H1 (cell line): ENCODE measurements at regions not wholly inside any gene's neighbourhood (a gene's known extent, or its start where the extent isn't known, plus 50 kb on each side); places are given as distances from the start of the nearest gene placed in this dataset.

Source experiments
- CBX5 ChIP-seq: fragments of 300-800, 300-1000 bp; sonication (generic); IDR thresholded peaks from 2 replicates; pipeline ENCODE4 v1.7.1; 2016; ENCODE audit warnings: antibody characterized with exemption, low read length, low read depth
- CHD2 ChIP-seq: IDR thresholded peaks from 2 replicates; pipeline ENCODE4 v1.6.1; 2012; ENCODE audit warnings: low read length, improper control_type of control experiment
- HDAC6 ChIP-seq: IDR thresholded peaks from one replicate; pipeline ENCODE4 v1.7.1; 2012; ENCODE audit warnings: low read depth, mild to moderate bottlenecking, inconsistent platforms, low read length, moderate library complexity
- KDM1A ChIP-seq: fragments of 200-600, 300-600 bp; sonication (generic); IDR thresholded peaks from 2 replicates; pipeline ENCODE4 v1.7.1; 2016; ENCODE audit warnings: mild to moderate bottlenecking, low read length, borderline replicate concordance
- RAD21 ChIP-seq, 2 experiments: IDR thresholded peaks in 1 of 2; conservative IDR thresholded peaks in 1 of 2; 2 replicates each; pipeline ENCODE4 v1.6.1; 2011; ENCODE audit warnings: low read depth in 2 of 2, low read length in 2 of 2, improper control_type of control experiment in 1 of 2, inconsistent platforms in 1 of 2, mild to moderate bottlenecking in 1 of 2, moderate library complexity in 1 of 2
- SIN3A ChIP-seq, 2 experiments: IDR thresholded peaks in 1 of 2; conservative IDR thresholded peaks in 1 of 2; 2 replicates each; pipeline ENCODE4 v1.6.1; 2011 to 2012; ENCODE audit warnings: low read length in 2 of 2, improper control_type of control experiment in 1 of 2, low read depth in 1 of 2, mild to moderate bottlenecking in 1 of 2
- SIRT6 ChIP-seq: IDR thresholded peaks from one replicate; pipeline ENCODE4 v1.7.1; 2012; ENCODE audit warnings: low read length, inconsistent platforms
- TCF12 ChIP-seq: IDR thresholded peaks from 2 replicates; pipeline ENCODE4 v1.6.1; 2011; ENCODE audit warnings: low read depth, mild to moderate bottlenecking, low read length
- TF ChIP-seq, protein P1 (sequence below): fragments of 300-600 bp; sonication (generic); IDR thresholded peaks from 2 replicates; pipeline ENCODE4 v1.7.1; 2012; ENCODE audit warnings: low read length, moderate library complexity, mild to moderate bottlenecking, inconsistent platforms; ENCODE audit not compliant: insufficient replicate concordance

DNA sequence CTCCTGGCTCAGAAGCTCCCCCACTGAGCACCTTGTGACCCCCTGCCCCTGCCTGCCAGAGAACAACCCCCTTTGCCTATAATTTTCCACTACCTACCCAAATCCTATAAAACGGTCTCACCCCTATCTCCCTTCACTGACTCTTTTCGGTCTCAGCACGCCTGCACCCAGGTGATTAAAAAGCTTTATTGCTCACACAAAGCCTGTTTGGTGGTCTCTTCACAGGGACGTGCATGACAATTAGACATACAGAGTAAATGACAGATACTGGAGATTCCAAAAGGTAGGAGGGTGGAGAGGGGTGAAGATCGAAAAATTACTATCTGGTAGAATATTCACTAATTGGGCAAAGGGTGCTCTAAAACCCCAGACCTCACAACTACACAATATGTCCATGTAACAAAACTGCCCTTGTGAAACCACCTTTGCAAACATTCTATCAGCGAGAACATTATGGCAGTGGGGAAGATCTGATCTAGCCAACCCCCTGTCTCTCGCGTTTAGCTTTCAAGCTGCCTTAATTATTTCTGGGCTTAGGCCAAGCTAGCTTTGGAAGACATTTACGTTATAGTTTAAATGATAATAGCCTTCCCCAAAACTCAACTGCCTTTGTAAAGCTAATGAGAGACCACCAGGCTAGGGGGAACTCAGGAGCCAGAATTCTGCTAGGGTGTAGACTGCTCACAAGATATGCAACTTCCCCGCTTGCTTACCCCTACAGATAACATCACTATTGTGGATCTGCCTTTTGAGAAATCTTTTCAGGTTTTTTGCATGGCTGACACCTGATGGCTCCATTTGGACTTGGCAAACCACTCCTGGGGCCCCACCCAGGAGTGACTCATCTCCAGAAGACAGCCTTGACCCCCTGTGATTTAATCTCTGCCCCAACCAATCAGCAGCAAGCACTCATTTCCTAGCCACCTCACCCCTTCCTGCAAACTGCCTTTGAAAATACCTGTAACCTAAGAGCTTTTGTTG lies 1534.0 kb upstream of the SPRY2 start (continued):
- TF ChIP-seq, protein P1, sequence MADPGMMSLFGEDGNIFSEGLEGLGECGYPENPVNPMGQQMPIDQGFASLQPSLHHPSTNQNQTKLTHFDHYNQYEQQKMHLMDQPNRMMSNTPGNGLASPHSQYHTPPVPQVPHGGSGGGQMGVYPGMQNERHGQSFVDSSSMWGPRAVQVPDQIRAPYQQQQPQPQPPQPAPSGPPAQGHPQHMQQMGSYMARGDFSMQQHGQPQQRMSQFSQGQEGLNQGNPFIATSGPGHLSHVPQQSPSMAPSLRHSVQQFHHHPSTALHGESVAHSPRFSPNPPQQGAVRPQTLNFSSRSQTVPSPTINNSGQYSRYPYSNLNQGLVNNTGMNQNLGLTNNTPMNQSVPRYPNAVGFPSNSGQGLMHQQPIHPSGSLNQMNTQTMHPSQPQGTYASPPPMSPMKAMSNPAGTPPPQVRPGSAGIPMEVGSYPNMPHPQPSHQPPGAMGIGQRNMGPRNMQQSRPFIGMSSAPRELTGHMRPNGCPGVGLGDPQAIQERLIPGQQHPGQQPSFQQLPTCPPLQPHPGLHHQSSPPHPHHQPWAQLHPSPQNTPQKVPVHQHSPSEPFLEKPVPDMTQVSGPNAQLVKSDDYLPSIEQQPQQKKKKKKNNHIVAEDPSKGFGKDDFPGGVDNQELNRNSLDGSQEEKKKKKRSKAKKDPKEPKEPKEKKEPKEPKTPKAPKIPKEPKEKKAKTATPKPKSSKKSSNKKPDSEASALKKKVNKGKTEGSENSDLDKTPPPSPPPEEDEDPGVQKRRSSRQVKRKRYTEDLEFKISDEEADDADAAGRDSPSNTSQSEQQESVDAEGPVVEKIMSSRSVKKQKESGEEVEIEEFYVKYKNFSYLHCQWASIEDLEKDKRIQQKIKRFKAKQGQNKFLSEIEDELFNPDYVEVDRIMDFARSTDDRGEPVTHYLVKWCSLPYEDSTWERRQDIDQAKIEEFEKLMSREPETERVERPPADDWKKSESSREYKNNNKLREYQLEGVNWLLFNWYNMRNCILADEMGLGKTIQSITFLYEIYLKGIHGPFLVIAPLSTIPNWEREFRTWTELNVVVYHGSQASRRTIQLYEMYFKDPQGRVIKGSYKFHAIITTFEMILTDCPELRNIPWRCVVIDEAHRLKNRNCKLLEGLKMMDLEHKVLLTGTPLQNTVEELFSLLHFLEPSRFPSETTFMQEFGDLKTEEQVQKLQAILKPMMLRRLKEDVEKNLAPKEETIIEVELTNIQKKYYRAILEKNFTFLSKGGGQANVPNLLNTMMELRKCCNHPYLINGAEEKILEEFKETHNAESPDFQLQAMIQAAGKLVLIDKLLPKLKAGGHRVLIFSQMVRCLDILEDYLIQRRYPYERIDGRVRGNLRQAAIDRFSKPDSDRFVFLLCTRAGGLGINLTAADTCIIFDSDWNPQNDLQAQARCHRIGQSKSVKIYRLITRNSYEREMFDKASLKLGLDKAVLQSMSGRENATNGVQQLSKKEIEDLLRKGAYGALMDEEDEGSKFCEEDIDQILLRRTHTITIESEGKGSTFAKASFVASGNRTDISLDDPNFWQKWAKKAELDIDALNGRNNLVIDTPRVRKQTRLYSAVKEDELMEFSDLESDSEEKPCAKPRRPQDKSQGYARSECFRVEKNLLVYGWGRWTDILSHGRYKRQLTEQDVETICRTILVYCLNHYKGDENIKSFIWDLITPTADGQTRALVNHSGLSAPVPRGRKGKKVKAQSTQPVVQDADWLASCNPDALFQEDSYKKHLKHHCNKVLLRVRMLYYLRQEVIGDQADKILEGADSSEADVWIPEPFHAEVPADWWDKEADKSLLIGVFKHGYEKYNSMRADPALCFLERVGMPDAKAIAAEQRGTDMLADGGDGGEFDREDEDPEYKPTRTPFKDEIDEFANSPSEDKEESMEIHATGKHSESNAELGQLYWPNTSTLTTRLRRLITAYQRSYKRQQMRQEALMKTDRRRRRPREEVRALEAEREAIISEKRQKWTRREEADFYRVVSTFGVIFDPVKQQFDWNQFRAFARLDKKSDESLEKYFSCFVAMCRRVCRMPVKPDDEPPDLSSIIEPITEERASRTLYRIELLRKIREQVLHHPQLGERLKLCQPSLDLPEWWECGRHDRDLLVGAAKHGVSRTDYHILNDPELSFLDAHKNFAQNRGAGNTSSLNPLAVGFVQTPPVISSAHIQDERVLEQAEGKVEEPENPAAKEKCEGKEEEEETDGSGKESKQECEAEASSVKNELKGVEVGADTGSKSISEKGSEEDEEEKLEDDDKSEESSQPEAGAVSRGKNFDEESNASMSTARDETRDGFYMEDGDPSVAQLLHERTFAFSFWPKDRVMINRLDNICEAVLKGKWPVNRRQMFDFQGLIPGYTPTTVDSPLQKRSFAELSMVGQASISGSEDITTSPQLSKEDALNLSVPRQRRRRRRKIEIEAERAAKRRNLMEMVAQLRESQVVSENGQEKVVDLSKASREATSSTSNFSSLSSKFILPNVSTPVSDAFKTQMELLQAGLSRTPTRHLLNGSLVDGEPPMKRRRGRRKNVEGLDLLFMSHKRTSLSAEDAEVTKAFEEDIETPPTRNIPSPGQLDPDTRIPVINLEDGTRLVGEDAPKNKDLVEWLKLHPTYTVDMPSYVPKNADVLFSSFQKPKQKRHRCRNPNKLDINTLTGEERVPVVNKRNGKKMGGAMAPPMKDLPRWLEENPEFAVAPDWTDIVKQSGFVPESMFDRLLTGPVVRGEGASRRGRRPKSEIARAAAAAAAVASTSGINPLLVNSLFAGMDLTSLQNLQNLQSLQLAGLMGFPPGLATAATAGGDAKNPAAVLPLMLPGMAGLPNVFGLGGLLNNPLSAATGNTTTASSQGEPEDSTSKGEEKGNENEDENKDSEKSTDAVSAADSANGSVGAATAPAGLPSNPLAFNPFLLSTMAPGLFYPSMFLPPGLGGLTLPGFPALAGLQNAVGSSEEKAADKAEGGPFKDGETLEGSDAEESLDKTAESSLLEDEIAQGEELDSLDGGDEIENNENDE, result peak; percentile 79
- TF ChIP-seq KDM1A (no peak), SIN3A (conservative IDR thresholded peaks at IDR 0.05 in 1 of 2, IDR thresholded peaks at IDR 0.05 in 1 of 2; ENCODE audit: low read depth in 1 of 2, low read length in 2 of 2) (no peak), TCF12 (no peak), RAD21 (IDR thresholded peaks at IDR 0.05 in 1 of 2, conservative IDR thresholded peaks at IDR 0.05 in 1 of 2; ENCODE audit: low read depth in 2 of 2, low read length in 2 of 2) (peak; percentile 6 to 9; a peak in 2 of 4 replicates), CBX5 (no peak), HDAC6 (no peak), SIRT6 (no peak), CHD2 (no peak)
